Adrenal gland (tissue), 5 donors: ENCODE measurements at regions not wholly inside any gene's neighbourhood (a gene's known extent, or its start where the extent isn't known, plus 50 kb on each side); places are given as distances from the start of the nearest gene placed in this dataset.

Source experiments
- CTCF ChIP-seq, 6 experiments: fragments of 450-650 bp in 4 of 6; fragments of 200-600 bp in 2 of 6; sonication (generic) in 1 of 6; IDR thresholded peaks; 1 replicate in 5 of 6; 2 replicates in 1 of 6; pipeline versions ENCODE4 v1.5.1 to v1.8.0; 2016 to 2021; ENCODE audit warnings: antibody characterized with exemption in 6 of 6, mild to moderate bottlenecking in 2 of 6, moderate library complexity in 1 of 6
- POLR2A ChIP-seq, 2 donors: fragments of 450-650 bp; IDR thresholded peaks; one replicate each; pipeline ENCODE4 v1.6.1; 2017; ENCODE audit warnings: antibody characterized with exemption in 2 of 2, mild to moderate bottlenecking in 2 of 2, moderate library complexity in 1 of 2
- donor health status: DM: no; HTN: no; CAD: no.

GRCh38 chr6:165817148-165817547, 154.1 kb upstream of the PDE10A start:
- TF ChIP-seq CTCF (IDR thresholded peaks at IDR 0.05) (no peak), POLR2A (IDR thresholded peaks at IDR 0.05) (no peak)
